OCI-LY1 (cell line): ENCODE measurements at regions not wholly inside any gene's neighbourhood (a gene's known extent, or its start where the extent isn't known, plus 50 kb on each side); places are given as distances from the start of the nearest gene placed in this dataset.

Source experiments
- CTCF ChIP-seq: fragments of 200-600 bp; sonication (generic), shearing (Covaris generic); IDR thresholded peaks from 2 replicates; pipeline ENCODE4 v1.5.1; 2017; ENCODE audit warnings: mild to moderate bottlenecking, antibody characterized with exemption, low read length, moderate library complexity, mixed read lengths
- EZH2 ChIP-seq: fragments of 200-600 bp; sonication (generic), shearing (Covaris generic); IDR thresholded peaks from 2 replicates; pipeline ENCODE4 v1.8.0; 2017; ENCODE audit warnings: borderline replicate concordance, mixed run types, mild to moderate bottlenecking, antibody characterized with exemption, low read length, moderate library complexity, mixed read lengths

- TF ChIP-seq CTCF: no peak
- TF ChIP-seq EZH2: no peak
Observed at GRCh38 chr4:125529071-125529470, 214.3 kb downstream of the FAT4 start.
